ENCODE measurements at regions not wholly inside any gene's neighbourhood (a gene's known extent, or its start where the extent isn't known, plus 50 kb on each side); places are given as distances from the start of the nearest gene placed in this dataset.
"Not testable (repeated sequence)": the region's sequence is repeated elsewhere in the genome, so short reads cannot be mapped to it uniquely, and the experiment has no call there.

DNA sequence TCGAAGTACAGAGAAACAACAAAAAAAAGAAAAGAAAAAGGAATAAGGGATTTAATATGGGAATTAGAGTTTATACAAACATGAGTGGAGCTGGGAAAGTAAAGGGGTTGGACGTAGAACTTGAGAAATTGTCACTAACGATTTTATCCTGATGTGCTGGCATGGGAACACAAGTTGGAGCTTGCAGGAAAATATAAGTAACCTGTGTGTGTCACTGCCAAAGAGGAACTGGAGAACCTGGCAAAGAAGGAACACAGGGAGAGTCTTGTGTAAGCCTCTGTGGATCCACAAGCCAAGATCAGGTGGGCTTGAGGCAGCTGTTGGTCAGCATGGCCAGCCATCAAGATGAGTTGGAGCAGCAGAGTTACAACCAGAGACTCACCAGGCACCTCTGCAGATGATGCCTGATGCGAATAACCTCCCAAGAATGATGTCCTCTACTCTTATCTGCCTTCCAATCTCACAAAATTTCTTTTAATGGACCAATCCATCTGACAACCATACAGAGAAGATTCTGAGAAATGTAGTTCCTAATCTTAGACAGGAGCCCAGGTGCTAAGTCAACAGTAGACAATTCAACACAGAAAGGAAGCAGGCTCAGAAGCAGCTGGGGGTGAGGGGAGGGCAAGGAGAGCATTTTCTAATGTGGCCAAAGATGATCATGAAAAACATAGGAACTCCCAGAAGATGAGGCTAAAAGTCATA, 77.0 kb upstream of the SPOPL start:
- FAIRE-seq: no peak
- no peak for DNase-seq (ENCODE audit: insufficient read length)
- TF ChIP-seq POLR2AphosphoS5 (IDR thresholded peaks at IDR 0.05; ENCODE audit: low read depth, low read length): no peak
- no peak for TF ChIP-seq TAF1 (IDR thresholded peaks at IDR 0.05; ENCODE audit: borderline replicate concordance, low read depth, low read length)
- TF ChIP-seq POLR2A (IDR thresholded peaks at IDR 0.05; ENCODE audit: low read depth, low read length): no peak

DNA sequence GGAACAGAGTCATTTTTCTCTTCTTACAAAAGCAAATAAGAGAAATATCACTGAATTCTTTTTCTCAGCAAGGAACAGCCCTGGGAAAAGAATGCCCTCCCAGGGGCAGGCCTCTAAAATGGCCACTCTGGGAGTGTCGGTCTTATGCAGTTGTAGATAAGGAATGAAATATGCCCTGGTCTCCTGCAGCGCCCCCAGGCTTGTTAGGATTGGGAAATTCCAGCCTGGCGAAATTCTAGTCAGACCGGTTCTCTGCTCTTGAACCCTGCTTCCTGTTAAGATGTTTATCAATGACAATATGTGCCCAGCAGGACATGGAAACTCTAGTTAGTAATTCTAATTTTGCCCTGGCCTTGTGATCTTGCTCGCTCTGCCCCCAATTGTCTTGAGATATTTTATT, 75.5 kb upstream of the SPOPL start:
- not testable (repeated sequence) for FAIRE-seq; DNase-seq (ENCODE audit: insufficient read length)

DNA sequence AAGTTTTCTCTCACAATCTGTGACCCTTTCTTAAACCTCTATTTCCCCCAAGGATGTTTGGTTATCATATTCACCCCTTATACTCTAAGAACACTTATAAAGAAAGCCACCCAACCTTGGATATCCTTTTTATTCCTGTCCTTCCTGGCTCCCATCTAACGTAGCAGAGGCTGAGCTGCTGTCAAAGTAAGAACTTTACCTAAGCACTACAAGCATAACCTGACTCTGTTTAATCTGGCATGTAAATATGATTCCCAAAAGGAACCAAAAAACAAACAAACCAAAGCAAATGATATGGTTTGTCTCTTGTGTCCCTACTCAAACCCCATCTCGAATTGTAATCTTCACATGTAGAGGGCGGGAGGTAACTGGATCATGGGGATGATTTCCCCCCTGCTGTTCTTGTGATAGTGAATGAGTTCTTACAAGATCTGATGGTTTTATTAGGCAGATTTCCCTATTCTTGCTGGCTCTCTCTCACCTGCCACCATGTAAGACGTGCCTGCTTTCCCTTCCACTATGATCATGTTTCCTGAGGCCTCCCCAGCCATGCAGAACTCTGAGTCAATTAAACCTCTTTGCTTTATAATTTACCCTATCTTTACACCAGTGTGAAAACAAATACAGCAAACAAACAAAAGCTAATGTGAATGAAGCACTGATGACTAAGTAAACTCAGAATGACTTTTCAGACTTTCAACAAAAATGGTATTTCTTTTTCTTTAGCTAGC, 72.7 kb upstream of the SPOPL start:
- FAIRE-seq (no peak), DNase-seq (ENCODE audit: insufficient read length) (no peak)
- no peak for TF ChIP-seq POLR2AphosphoS5 (IDR thresholded peaks at IDR 0.05; ENCODE audit: low read depth, low read length)
- no peak for TF ChIP-seq TAF1 (IDR thresholded peaks at IDR 0.05; ENCODE audit: borderline replicate concordance, low read depth, low read length)
- no peak for TF ChIP-seq POLR2A (IDR thresholded peaks at IDR 0.05; ENCODE audit: low read depth, low read length)

DNA sequence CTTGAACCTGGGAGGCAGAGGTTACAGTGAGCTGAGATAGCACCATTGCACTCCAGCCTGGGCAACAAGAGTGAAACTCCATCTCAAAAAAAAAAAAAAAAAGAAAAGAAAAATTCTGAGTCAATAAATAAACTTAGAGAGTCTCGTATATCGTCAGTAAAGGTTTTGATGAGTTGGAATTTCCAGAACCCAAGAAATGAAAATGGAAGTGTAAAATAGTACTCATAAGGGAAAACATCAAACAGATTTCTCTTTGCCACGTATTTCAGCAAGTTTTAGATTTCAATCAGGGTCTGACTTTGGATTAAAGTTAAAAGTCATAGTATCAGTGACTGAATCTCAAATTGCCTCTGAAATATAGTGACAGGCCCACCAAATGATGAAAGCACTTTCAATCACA, 71.4 kb upstream of the SPOPL start:
- DNase-seq (ENCODE audit: insufficient read length) (no peak), FAIRE-seq (no peak)
- TF ChIP-seq POLR2A (IDR thresholded peaks at IDR 0.05; ENCODE audit: low read depth, low read length) (no peak), POLR2AphosphoS5 (IDR thresholded peaks at IDR 0.05; ENCODE audit: low read depth, low read length) (no peak), TAF1 (IDR thresholded peaks at IDR 0.05; ENCODE audit: borderline replicate concordance, low read depth, low read length) (no peak)

DNA sequence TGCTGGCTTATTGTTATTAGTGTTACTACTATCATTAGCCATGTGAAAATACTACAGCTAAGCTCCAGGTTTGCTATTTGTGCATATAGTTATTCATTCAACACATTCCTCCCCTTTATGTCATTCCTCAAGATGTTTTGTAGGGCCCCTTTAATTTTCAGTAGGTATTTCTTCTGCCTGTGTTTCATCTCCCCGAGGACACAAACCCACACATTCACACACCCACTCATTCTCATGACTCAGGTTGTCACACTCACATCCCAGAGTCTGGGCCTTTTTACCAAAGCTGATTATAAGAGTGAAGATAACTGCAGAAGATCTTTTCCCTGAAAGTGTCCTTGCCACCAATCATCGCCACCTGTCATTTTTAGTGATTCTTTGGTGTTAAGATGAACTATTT, 68.6 kb upstream of the SPOPL start:
- TF ChIP-seq POLR2A (IDR thresholded peaks at IDR 0.05; ENCODE audit: low read depth, low read length) (no peak), TAF1 (IDR thresholded peaks at IDR 0.05; ENCODE audit: borderline replicate concordance, low read depth, low read length) (no peak), POLR2AphosphoS5 (IDR thresholded peaks at IDR 0.05; ENCODE audit: low read depth, low read length) (no peak)
- DNase-seq (ENCODE audit: insufficient read length): no peak
- FAIRE-seq: no peak

DNA sequence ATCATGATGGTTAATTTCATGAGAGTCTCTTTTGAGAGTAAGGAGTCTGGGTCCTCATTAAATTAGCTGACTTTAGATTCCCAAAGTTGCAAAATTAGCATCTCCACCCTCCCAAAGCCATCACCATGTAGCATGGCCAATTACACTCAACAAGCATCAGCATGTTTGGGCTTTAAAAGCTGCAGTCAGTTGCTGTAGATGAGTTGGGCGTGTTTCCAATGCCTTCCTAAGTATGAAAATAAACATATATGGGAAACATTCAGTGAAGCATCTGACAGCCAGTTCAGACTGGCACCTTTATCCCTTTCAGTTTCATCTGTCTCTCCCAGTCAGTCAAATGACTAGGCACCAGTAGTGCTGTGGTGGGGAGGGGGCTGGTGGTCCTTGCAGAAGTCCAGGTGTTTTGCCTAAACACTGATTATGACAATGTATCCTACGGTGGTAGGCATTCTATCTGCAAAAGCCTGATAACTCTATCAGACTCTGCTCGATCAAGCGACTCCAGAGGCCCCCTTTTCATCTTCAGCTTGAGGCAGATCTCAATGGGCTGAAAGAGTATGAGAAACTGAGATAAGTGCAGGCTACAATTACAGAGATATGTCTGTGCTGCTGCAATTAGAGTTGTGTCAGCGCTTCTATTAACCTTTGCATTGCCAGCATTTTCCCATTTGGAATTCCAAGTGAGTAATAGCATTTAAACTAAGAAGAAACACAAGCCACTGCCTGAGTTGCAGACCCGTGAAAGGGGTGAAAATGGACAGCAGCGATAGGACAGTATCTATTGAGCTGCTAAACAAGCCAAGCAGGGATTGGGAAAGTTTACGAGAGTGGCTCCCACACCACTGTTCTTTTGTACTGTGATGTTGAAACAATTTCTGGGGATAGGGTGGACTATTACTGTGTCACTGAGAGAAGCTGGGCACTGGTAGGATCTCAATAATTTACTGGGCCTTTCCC, 67.3 kb upstream of the SPOPL start:
- no peak for DNase-seq (ENCODE audit: insufficient read length)
- TF ChIP-seq TAF1 (IDR thresholded peaks at IDR 0.05; ENCODE audit: borderline replicate concordance, low read depth, low read length): no peak
- TF ChIP-seq POLR2AphosphoS5 (IDR thresholded peaks at IDR 0.05; ENCODE audit: low read depth, low read length): no peak
- no peak for TF ChIP-seq POLR2A (IDR thresholded peaks at IDR 0.05; ENCODE audit: low read depth, low read length)
- no peak for FAIRE-seq

DNA sequence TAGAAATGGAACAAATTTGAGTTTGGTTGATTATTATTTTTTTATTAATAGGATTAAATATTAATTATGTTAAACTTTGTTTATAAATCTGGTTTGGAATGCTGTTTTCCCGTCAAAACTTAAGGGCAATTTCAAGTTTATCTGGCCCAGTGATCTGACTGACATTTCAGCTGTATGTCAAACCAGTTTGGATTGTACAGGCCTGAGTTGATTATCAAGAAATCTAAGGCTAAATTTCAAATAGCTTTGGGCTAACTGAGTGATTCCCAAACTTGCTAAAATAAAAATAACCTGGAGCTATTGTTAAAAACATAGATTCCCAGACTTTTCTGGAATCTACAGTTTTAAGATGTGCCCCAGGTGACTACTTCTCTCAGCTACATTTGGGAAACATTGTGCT, 65.9 kb upstream of the SPOPL start:
- TF ChIP-seq TAF1 (IDR thresholded peaks at IDR 0.05; ENCODE audit: borderline replicate concordance, low read depth, low read length): no peak
- TF ChIP-seq POLR2A (IDR thresholded peaks at IDR 0.05; ENCODE audit: low read depth, low read length): no peak
- DNase-seq (ENCODE audit: insufficient read length): no peak
- FAIRE-seq: no peak

DNA sequence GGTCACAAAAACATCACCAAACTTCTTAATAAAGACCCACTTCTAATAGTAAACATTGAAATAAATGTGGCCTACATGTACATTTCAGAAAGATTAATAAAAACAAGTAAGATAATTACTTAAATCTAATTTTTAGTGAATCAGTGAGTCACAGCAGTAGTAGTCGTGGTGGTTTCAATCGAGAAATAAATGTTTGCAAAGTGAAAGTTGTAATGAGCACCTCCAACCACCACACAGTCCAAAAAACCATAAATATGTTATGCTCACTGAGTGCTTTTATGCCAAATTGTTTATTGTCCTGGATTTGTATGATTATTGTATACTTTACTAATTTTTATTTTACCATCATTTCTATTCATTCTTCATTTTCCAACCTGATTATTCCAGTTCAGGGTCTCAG, 61.8 kb upstream of the SPOPL start:
- TF ChIP-seq POLR2A (IDR thresholded peaks at IDR 0.05; ENCODE audit: low read depth, low read length): no peak
- no peak for TF ChIP-seq TAF1 (IDR thresholded peaks at IDR 0.05; ENCODE audit: borderline replicate concordance, low read depth, low read length)
- no peak for TF ChIP-seq POLR2AphosphoS5 (IDR thresholded peaks at IDR 0.05; ENCODE audit: low read depth, low read length)
- FAIRE-seq (no peak), DNase-seq (ENCODE audit: insufficient read length) (no peak)

DNA sequence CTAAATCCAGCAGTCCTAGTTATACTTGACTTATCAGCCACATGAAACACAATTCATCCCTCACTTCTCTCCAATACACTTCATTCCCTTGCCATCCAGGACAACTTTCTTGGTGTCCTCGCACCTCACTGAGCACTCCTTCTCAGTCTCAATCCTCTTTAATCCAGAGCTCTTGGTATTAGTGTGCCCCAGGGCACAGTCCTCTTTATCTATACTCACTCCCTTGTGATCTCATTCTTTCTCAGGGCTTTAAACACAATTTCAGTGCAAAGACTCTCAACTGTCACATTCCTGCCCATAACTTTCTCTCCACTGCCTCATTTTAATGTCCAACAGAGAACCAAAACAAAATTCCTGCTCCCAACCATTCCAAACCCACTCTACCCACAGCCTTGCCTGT, 60.8 kb upstream of the SPOPL start:
- no peak for TF ChIP-seq TAF1 (IDR thresholded peaks at IDR 0.05; ENCODE audit: borderline replicate concordance, low read depth, low read length)
- no peak for TF ChIP-seq POLR2AphosphoS5 (IDR thresholded peaks at IDR 0.05; ENCODE audit: low read depth, low read length)
- TF ChIP-seq POLR2A (IDR thresholded peaks at IDR 0.05; ENCODE audit: low read depth, low read length): no peak
- FAIRE-seq (no peak), DNase-seq (ENCODE audit: insufficient read length) (no peak)

DNA sequence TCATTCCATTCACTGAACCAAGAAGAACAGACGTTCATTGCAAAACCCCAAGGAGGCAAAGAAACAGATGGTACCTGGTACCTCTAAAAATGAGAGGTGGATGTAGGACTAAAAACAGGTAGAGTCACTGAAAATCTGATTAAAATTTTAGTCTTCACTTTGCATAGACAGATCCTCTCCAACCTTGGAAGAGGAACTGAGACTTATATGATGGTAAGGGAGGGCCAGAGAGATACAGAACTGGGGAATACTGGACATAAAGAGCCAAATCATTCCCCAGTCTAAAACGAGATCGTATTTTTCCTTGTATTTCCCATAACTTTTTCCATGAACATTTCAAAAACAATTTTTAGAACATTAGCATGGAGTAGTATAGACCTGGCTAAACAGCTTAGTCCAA, 59.7 kb upstream of the SPOPL start:
- FAIRE-seq (no peak), DNase-seq (ENCODE audit: insufficient read length) (no peak)
- TF ChIP-seq POLR2A (IDR thresholded peaks at IDR 0.05; ENCODE audit: low read depth, low read length): no peak
- no peak for TF ChIP-seq TAF1 (IDR thresholded peaks at IDR 0.05; ENCODE audit: borderline replicate concordance, low read depth, low read length)

DNA sequence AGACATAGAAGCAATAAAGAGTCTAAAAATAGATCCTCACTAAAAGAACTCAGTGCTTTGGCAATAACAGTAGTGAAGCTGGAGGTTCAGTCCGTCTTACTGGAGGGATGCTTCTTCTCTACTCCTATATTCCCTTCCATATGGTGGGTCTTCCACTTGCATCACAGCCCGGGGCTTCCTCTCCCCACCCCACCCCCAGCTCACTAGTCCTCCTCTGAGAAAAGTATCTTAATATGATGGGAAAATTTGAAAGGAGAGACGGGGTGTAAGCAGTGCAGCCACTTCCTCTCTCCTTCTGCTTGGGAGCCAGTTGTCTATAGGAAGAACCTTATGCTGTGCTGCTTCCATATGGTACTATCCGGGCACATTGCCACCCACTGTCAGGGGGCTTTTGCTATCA, 57.2 kb upstream of the SPOPL start:
- TF ChIP-seq POLR2AphosphoS5 (IDR thresholded peaks at IDR 0.05; ENCODE audit: low read depth, low read length) (no peak), POLR2A (IDR thresholded peaks at IDR 0.05; ENCODE audit: low read depth, low read length) (no peak), TAF1 (IDR thresholded peaks at IDR 0.05; ENCODE audit: borderline replicate concordance, low read depth, low read length) (no peak)
- FAIRE-seq (no peak), DNase-seq (ENCODE audit: insufficient read length) (no peak)

All from GM12892 (cell line).